RWPE1 (cell line): ENCODE measurements at regions not wholly inside any gene's neighbourhood (a gene's known extent, or its start where the extent isn't known, plus 50 kb on each side); places are given as distances from the start of the nearest gene placed in this dataset.
"Not testable (repeated sequence)": the region's sequence is repeated elsewhere in the genome, so short reads cannot be mapped to it uniquely, and the experiment has no call there.

ENCODE experiments used
- CTCF ChIA-PET: fragments of 350-600 bp; sonication (Branson Sonifier 250); formaldehyde crosslinking; extraction: SDS; loops from one replicate; lab custom pipeline; 2021; lab: Yijun Ruan, JAX
- POLR2A ChIA-PET: fragments of 400-600 bp; formaldehyde crosslinking; extraction: SDS; loops from one replicate; lab custom pipeline; 2020; ENCODE audit warnings: antibody characterized with exemption; ENCODE audit not compliant: low non-redundant PET; lab: Yijun Ruan, JAX
- DNase-seq: peaks from one replicate; pipeline ENCODE4 v3.0.0; 2012; ENCODE audit warnings: low spot score
- H3K27ac ChIP-seq: fragments of 450-650 bp; 2 replicates; pipeline ENCODE4 v1.5.1; 2017
- TF ChIP-seq, protein P1 (sequence below): fragments of 450-650 bp; conservative IDR thresholded peaks from 2 replicates; pipeline ENCODE4 v1.5.1; 2017; ENCODE audit warnings: low read depth, mild to moderate bottlenecking

DNA sequence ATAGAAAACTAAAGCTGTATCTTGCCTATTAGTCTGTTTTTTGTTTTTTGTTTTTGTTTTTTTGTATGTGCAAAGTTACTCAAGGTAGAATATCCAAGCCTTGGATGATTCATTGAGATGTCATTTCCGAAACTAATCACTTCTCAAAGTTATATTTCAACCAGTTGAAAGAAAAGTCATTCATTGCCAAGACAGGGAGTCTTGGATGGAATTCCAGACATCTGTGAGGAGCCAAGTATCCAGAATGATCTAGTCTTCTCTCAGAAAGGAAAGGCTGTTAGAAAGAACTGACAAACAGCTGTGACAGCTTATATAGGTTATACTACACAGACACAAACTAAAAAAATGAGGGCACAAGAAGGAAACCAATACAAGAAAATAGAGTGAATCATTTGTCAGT is 141.1 kb upstream of the NDST3 start:
- POLR2A ChIA-PET, result no interaction called here
- DNase-seq, result no peak
- no peak overlapping the region for H3K27ac ChIP-seq
- TF ChIP-seq, protein P1, sequence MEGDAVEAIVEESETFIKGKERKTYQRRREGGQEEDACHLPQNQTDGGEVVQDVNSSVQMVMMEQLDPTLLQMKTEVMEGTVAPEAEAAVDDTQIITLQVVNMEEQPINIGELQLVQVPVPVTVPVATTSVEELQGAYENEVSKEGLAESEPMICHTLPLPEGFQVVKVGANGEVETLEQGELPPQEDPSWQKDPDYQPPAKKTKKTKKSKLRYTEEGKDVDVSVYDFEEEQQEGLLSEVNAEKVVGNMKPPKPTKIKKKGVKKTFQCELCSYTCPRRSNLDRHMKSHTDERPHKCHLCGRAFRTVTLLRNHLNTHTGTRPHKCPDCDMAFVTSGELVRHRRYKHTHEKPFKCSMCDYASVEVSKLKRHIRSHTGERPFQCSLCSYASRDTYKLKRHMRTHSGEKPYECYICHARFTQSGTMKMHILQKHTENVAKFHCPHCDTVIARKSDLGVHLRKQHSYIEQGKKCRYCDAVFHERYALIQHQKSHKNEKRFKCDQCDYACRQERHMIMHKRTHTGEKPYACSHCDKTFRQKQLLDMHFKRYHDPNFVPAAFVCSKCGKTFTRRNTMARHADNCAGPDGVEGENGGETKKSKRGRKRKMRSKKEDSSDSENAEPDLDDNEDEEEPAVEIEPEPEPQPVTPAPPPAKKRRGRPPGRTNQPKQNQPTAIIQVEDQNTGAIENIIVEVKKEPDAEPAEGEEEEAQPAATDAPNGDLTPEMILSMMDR, result no peak
- CTCF ChIA-PET, result interaction anchor here (0.6 kb wide), 2 partner anchors 9 to 354 kb away, joined by 3 to 8 read pairs; no protein-coding TSS in a partner anchor

DNA sequence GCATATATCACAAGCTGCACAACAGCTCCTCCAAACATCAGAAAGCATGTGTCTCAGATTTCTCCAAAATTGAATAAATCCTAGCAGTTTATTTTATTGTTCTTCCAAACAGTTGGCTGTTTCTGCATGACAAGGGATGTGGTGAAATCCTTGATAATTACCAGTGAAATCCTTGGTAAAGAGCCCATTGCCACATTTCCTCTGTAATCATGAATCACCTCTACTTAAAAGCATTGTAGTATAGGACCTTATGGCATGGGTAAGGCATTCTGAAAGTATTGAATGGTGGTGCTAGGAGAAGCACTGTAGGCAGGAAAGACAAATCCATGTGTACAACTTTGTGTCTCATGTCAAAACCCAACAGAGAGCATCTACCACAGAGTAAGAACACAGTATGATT is 135.8 kb upstream of the NDST3 start:
- H3K27ac ChIP-seq, result no peak overlapping the region
- ChIA-PET POLR2A (no interaction called here), CTCF (interaction anchor here (0.6 kb wide), 1 partner anchor 235 kb away, joined by 3 read pairs; no protein-coding TSS in a partner anchor)
- no peak for DNase-seq
- TF ChIP-seq, protein P1, result no peak

DNA sequence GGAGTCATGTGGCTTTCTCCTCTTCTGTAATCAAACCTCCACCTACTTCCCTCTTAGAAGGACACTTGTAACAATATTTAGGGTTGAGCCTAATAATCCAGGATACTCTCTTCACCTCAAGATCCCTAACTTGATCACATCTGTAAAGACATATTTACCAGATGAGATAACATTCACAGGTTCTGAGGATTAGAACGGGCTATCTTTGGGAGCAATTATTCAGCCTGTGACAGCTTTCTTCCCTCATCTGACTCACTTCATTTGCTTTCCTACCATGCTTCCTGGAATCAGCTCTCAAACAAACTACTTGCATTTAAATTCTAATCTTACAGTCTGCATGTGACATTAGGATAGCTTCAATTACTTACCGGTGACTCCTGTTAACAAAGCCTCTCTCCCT is 133.5 kb upstream of the NDST3 start:
- POLR2A ChIA-PET, result no interaction called here
- CTCF ChIA-PET, result no interaction called here
- no peak overlapping the region for H3K27ac ChIP-seq
- DNase-seq, result no peak
- TF ChIP-seq, protein P1, result no peak

DNA sequence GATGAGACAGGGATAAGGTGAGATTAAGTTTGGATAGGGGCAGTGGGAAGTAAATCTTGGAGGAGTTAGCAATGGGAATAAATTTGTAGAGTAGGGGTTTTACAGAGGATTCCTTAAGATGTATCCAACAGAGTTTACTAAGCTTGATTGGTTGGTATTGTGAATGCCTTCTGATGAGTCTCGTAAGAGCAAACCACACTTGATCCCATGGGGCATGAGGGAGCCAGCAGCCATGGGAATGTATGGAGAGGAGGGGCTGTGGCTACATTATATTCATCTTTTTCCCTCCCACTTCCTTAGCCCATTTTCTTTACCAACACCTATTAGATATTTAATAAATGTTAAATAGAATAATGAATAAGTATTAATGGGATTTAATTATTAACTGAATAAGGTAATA is 126.6 kb upstream of the NDST3 start:
- TF ChIP-seq, protein P1, result no peak
- no peak overlapping the region for H3K27ac ChIP-seq
- POLR2A ChIA-PET, result no interaction called here
- no peak for DNase-seq
- CTCF ChIA-PET, result interaction anchor here (1.0 kb wide), 1 partner anchor 61 kb away, joined by 8 read pairs; no protein-coding TSS in a partner anchor

DNA sequence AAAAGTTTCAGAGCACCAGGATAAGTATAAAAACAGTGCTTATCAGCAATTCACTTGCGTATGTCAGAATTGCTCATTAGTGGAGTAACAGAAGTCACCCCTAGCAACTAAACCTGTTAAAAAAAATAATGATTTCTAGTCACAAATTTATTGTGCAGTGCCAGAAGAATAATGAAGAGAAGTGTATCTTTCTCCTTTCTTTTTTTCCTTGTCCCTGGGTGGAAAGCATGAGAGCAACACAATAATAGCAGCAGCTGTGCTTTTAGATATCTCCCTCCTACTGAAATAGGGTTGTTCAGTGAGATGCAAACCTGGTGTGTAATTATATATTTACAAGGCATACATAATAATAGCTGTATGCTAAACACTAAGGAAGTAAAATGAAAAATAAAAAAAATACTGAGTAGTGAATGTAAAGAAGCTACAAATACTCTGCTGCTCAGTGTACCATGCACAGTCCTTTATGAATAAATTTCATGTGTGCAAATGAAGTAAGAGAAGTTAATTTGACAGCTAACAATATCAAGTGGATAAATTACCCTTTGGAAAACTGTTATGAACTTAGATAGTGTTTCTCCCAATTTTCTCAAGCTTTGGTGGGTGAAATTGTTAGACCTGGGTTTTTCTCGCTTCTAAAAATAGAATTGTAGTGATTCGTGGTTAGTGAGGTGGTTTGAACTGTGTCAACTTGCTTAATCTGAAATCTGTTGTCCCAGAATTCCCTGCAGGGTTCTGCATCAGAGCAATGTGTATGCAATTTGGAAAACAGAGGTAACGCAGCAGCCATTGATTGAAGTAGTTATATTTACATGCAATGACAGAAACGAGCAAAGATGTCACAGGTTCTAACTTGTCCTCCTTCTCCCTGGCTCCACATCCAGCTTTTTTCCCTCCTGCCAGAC is 125.7 kb upstream of the NDST3 start:
- TF ChIP-seq, protein P1, result no peak
- H3K27ac ChIP-seq, result no peak overlapping the region
- ChIA-PET CTCF (interaction anchor here (0.6 kb wide), 1 partner anchor 46 kb away, joined by 3 read pairs; no protein-coding TSS in a partner anchor), POLR2A (no interaction called here)
- no peak for DNase-seq

DNA sequence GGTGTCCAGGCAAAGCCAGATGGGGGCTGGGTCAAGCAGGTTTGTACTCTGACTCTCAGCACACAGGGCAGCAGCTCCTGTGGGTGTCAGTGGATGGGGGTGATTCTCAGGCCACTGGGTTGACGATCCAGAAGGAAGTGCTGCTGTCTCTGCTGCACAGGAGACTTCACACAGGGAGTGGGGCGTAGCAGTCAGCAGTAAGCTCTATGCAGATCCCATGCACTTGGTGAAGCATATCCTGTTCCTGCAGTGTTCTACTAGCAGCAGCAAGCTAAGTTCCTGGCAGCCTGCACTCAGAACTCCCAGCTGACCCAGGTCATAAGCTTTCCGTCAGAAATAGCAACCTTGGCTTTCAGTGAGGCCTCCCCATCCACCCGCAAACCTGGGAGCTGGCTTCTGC is 117.6 kb upstream of the NDST3 start:
- CTCF ChIA-PET, result no interaction called here

DNA sequence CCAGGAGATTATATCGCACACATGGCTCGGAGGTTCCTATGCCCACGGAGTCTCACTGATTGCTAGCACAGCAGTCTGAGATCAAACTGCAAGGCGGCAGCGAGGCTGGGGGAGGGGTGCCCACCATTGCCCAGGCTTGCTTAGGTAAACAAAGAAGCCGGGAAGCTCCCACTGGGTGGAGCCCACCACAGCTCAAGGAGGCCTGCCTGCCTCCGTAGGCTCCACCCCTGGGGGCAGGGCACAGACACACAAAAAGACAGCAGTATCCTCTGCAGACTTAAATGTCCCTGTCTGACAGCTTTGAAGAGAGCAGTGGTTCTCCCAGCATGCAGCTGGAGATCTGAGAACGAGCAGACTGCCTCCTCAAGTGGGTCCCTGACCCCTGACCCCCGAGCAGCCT is 112.0 kb upstream of the NDST3 start:
- H3K27ac ChIP-seq, DNase-seq, CTCF ChIA-PET, POLR2A ChIA-PET: not testable (repeated sequence)

More for the DNA sequence above, 117.6 kb upstream of the NDST3 start:
- DNase-seq, result no peak
- POLR2A ChIA-PET, result no interaction called here
- no peak overlapping the region for H3K27ac ChIP-seq
- TF ChIP-seq, protein P1, result no peak

DNA sequence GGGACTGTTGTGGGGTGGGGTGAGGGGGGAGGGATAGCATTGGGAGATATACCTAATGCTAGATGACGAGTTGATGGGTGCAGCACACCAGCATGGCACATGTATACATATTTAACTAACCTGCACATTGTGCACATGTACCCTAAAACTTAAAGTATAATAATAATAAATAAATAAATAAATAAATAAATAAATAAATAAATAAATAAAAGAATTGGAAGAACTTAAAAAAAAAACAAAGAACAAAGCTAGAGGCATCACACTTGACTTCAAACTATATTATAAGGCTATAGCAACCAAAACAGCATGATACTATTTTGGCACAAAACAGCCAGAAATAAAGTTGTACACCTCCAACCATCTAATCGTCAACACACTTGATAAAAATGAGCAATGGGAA is 106.5 kb upstream of the NDST3 start:
- H3K27ac ChIP-seq, DNase-seq, POLR2A ChIA-PET, CTCF ChIA-PET: not testable (repeated sequence)
